Ishikawa (cell line): ENCODE measurements at regions not wholly inside any gene's neighbourhood (a gene's known extent, or its start where the extent isn't known, plus 50 kb on each side); places are given as distances from the start of the nearest gene placed in this dataset.

Experiments used
- CEBPB ChIP-seq: IDR thresholded peaks from 2 replicates; pipeline ENCODE4 v1.6.1; 2012
- CREB1 ChIP-seq: IDR thresholded peaks from 2 replicates; pipeline ENCODE4 v1.6.1; 2012; ENCODE audit warnings: low read depth
- EGR1 ChIP-seq: IDR thresholded peaks from 2 replicates; pipeline ENCODE4 v1.6.1; 2012
- EP300 ChIP-seq: IDR thresholded peaks from 2 replicates; pipeline ENCODE4 v1.6.1; 2012; ENCODE audit warnings: borderline replicate concordance
- FOXM1 ChIP-seq: IDR thresholded peaks from 2 replicates; pipeline ENCODE4 v1.6.1; 2012; ENCODE audit warnings: low read depth, borderline replicate concordance
- MAX ChIP-seq: IDR thresholded peaks from 2 replicates; pipeline ENCODE4 v1.6.1; 2012
- NFIC ChIP-seq: IDR thresholded peaks from 2 replicates; pipeline ENCODE4 v1.6.1; 2012
- RAD21 ChIP-seq: IDR thresholded peaks from 2 replicates; pipeline ENCODE4 v1.6.1; 2012; ENCODE audit warnings: low read depth
- REST ChIP-seq: IDR thresholded peaks from 2 replicates; pipeline ENCODE4 v1.6.1; 2012; ENCODE audit warnings: low read depth, mild to moderate bottlenecking
- TAF1 ChIP-seq: IDR thresholded peaks from 2 replicates; pipeline ENCODE4 v1.6.1; 2012; ENCODE audit warnings: low read depth, mild to moderate bottlenecking
- TCF12 ChIP-seq: IDR thresholded peaks from 2 replicates; pipeline ENCODE4 v1.6.1; 2012; ENCODE audit warnings: low read depth
- TEAD4 ChIP-seq: IDR thresholded peaks from 2 replicates; pipeline ENCODE4 v1.6.1; 2012
- USF1 ChIP-seq: IDR thresholded peaks from 2 replicates; pipeline ENCODE4 v1.6.1; 2012
- YY1 ChIP-seq: IDR thresholded peaks from 2 replicates; pipeline ENCODE4 v1.6.1; 2012; ENCODE audit warnings: low read depth
- ZBTB7A ChIP-seq: IDR thresholded peaks from 2 replicates; pipeline ENCODE4 v1.6.1; 2012; ENCODE audit warnings: low read depth

GRCh38 chrX:92351511-92351910 is 572.3 kb downstream of the PCDH11X start:
- TF ChIP-seq MAX, result no peak
- no peak for TF ChIP-seq TCF12
- no peak for TF ChIP-seq TEAD4
- no peak for TF ChIP-seq EGR1
- no peak for TF ChIP-seq NFIC
- TF ChIP-seq YY1, result no peak
- no peak for TF ChIP-seq CEBPB
- TF ChIP-seq ZBTB7A, result no peak
- no peak for TF ChIP-seq USF1
- no peak for TF ChIP-seq FOXM1
- no peak for TF ChIP-seq CREB1
- TF ChIP-seq RAD21, result no peak
- no peak for TF ChIP-seq TAF1
- no peak for TF ChIP-seq REST
- no peak for TF ChIP-seq EP300
